ENCODE measurements at regions not wholly inside any gene's neighbourhood (a gene's known extent, or its start where the extent isn't known, plus 50 kb on each side); places are given as distances from the start of the nearest gene placed in this dataset.
"Not testable (repeated sequence)": the region's sequence is repeated elsewhere in the genome, so short reads cannot be mapped to it uniquely, and the experiment has no call there.

DNA sequence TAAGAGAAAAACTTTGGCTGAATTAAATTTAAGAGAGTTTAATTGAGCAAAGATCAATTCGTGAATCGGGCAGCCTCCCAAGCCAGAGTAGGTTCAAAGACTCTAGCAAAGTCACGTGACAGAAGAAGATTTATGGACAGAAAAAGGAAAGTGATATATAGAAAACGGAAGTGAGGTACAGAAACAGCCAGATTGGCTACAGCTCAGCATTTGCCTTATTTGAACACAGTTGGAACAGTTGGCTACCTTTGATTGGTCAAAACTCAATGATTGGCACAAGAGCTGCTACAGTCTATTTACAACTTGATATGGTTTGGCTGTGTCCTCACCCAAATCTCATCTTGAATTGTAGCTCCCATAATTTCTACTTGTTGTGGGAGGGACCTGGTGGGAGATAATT lies 102.6 kb downstream of the PLG start:
- Histone ChIP-seq H3K4me1 (ENCODE audit: control insufficient read depth, insufficient read depth, low read length) (no peaks in the 10 kb centered on the region), H3K9me3 (ENCODE audit: control insufficient read depth, low read length) (no peaks in the 10 kb centered on the region), H3K9ac (ENCODE audit: low read length) (no peak overlapping the region), H3K36me3 (ENCODE audit: control insufficient read depth, insufficient read depth, low read length, severe bottlenecking) (no peaks in the 10 kb centered on the region), H3K27me3 (replicated peaks; ENCODE audit: control insufficient read depth, insufficient read depth, low read length) (no peaks in the 10 kb centered on the region), H3K4me3 (ENCODE audit: low read length) (no peak overlapping the region)
- no peak for DNase-seq (ENCODE audit: low read depth)

DNA sequence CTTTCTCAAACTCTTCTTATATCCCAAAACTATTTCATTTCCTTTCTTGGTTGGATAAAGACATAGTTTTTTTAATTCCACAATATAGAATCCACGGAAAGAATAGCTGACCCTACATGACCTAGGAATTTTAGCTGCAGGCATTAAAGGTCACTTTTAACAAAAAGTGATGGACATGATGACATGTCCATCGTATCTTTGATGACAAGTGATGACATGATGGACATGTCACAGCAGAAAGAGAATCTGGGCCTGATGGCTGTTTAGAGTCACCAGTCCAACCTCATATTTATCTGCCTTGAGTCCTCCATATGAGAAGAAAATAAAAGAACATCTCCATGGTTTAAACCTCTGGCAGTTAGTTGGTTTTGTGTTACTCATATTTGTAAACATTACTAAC lies 106.2 kb downstream of the PLG start:
- H3K4me3 ChIP-seq (ENCODE audit: low read length), result no peak overlapping the region
- no peaks in the 10 kb centered on the region for H3K4me1 ChIP-seq (ENCODE audit: control insufficient read depth, insufficient read depth, low read length)
- DNase-seq (ENCODE audit: low read depth), result no peak
- H3K27me3 ChIP-seq (replicated peaks; ENCODE audit: control insufficient read depth, insufficient read depth, low read length), result no peaks in the 10 kb centered on the region
- H3K36me3 ChIP-seq (ENCODE audit: control insufficient read depth, insufficient read depth, low read length, severe bottlenecking), result no peaks in the 10 kb centered on the region
- no peak overlapping the region for H3K9ac ChIP-seq (ENCODE audit: low read length)
- no peaks in the 10 kb centered on the region for H3K9me3 ChIP-seq (ENCODE audit: control insufficient read depth, low read length)

DNA sequence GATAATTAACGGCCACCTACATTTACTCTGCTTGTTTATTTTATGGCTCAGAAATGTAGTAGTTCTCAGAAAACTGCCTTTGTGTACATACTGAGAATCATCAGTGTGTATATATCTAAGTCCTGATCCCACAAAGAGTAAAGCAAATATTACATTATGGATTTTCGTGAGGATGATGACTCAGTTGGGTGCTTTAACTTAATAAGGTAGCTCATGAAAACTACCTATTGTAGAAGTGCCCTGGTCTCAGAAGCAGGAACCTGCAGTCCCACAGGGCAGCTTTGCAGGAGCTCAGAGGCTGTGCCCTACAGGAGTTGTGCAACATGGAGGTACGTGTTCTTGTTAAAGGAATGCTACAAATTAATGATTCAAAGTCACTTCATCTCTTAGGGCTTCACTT lies 108.2 kb downstream of the PLG start:
- no peaks in the 10 kb centered on the region for H3K27me3 ChIP-seq (replicated peaks; ENCODE audit: control insufficient read depth, insufficient read depth, low read length)
- DNase-seq (ENCODE audit: low read depth), result no peak
- no peak overlapping the region for H3K9ac ChIP-seq (ENCODE audit: low read length)
- H3K4me3 ChIP-seq (ENCODE audit: low read length), result no peak overlapping the region
- H3K4me1 ChIP-seq (ENCODE audit: control insufficient read depth, insufficient read depth, low read length), result no peaks in the 10 kb centered on the region
- no peaks in the 10 kb centered on the region for H3K36me3 ChIP-seq (ENCODE audit: control insufficient read depth, insufficient read depth, low read length, severe bottlenecking)
- H3K9me3 ChIP-seq (ENCODE audit: control insufficient read depth, low read length), result no peaks in the 10 kb centered on the region

DNA sequence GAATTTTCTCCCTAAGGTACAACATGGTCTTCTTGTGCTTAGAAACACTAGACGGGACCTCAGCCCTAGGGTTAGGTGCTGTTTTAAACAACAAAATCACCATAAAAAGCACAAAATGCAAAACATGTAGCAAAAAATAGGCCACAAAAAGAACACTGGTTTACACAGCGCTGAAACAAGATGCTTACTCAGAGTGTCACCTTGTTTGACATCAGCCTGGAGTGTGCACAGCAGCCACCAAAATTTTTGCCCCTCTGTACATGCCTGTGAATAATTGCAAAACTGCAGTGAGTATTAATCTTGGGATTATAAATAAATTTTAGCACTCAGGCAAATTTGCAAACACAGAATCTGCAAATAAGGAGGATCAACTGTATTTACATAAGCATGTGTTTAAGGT lies 110.1 kb downstream of the PLG start:
- no peak for DNase-seq (ENCODE audit: low read depth)
- Histone ChIP-seq H3K36me3 (ENCODE audit: control insufficient read depth, insufficient read depth, low read length, severe bottlenecking) (no peaks in the 10 kb centered on the region), H3K9me3 (ENCODE audit: control insufficient read depth, low read length) (no peaks in the 10 kb centered on the region), H3K27me3 (replicated peaks; ENCODE audit: control insufficient read depth, insufficient read depth, low read length) (no peaks in the 10 kb centered on the region), H3K4me3 (ENCODE audit: low read length) (no peak overlapping the region), H3K9ac (ENCODE audit: low read length) (no peak overlapping the region), H3K4me1 (ENCODE audit: control insufficient read depth, insufficient read depth, low read length) (no peaks in the 10 kb centered on the region)

DNA sequence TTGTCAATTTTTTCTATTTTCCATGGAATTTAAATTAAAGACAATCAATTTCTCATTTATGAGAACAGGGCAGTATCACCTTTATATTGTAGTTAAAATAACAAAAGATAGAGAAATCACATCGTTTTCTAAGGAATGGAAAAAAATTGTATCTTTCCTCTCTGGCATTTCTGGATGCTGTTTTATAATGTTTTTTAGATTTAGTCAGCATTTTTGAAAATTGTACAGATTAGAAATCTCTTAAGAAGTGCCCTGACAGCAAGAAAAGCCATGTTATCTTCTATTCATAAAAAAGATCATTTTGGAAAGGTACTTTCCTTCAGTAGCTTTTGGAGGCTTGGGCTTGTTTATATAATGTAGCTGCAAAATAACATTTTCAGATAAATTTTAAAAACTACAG lies 116.9 kb downstream of the PLG start:
- DNase-seq (ENCODE audit: low read depth), result no peak
- H3K4me1 ChIP-seq (ENCODE audit: control insufficient read depth, insufficient read depth, low read length), result no peaks in the 10 kb centered on the region
- peaks cover 14% of the 10 kb centered on the region for H3K9me3 ChIP-seq (ENCODE audit: control insufficient read depth, low read length)
- H3K27me3 ChIP-seq (replicated peaks; ENCODE audit: control insufficient read depth, insufficient read depth, low read length), result no peaks in the 10 kb centered on the region
- no peak overlapping the region for H3K9ac ChIP-seq (ENCODE audit: low read length)
- no peak overlapping the region for H3K4me3 ChIP-seq (ENCODE audit: low read length)
- no peaks in the 10 kb centered on the region for H3K36me3 ChIP-seq (ENCODE audit: control insufficient read depth, insufficient read depth, low read length, severe bottlenecking)

DNA sequence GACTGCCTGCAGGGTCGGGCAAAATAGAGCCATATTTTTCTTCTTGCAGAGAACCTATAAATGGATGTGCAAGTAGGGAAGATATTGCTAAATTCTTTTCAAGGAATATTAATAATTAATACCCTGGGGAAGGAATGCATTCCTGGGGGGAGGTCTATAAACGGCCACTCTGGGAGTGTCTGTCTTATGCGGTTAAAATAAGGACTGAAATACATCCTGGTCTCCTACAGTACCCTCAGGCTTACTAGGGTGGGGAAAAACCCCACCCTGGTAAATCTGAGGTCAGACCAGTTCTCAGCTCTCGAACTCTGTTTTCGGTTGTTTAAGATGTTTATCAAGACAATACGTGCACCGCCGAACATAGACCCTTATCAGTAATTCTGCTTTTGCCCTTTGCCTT lies 118.6 kb downstream of the PLG start:
- DNase-seq (ENCODE audit: low read depth); H3K4me1 ChIP-seq (ENCODE audit: control insufficient read depth, insufficient read depth, low read length); H3K36me3 ChIP-seq (ENCODE audit: control insufficient read depth, insufficient read depth, low read length, severe bottlenecking); H3K27me3 ChIP-seq (replicated peaks; ENCODE audit: control insufficient read depth, insufficient read depth, low read length); H3K4me3 ChIP-seq (ENCODE audit: low read length); H3K9ac ChIP-seq (ENCODE audit: low read length): not testable (repeated sequence)
- H3K9me3 ChIP-seq (ENCODE audit: control insufficient read depth, low read length), result peaks cover 14% of the 10 kb centered on the region

DNA sequence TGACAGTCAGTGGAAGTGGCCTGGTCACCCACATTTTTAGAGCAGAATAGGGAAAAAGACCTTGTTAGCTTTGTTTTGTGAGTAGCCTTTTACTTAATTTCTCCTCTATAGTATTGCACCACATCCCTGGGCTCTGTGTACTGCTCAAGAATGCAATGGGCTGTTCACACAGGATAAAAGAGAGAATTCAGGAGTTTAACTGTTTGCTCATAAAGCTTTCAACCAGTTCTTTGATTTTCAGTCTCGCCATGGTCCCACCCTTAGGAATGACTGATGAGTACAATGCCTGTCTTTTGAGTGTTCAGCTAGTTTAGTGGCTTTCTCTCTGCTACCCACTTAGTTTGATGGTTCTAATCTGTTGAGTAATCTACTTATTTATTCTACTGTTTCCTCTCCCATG lies 129.7 kb downstream of the PLG start:
- Histone ChIP-seq H3K36me3 (ENCODE audit: control insufficient read depth, insufficient read depth, low read length, severe bottlenecking) (no peaks in the 10 kb centered on the region), H3K9me3 (ENCODE audit: control insufficient read depth, low read length) (no peaks in the 10 kb centered on the region), H3K9ac (ENCODE audit: low read length) (peak overlapping the region; percentile 20), H3K27me3 (replicated peaks; ENCODE audit: control insufficient read depth, insufficient read depth, low read length) (no peaks in the 10 kb centered on the region), H3K4me3 (ENCODE audit: low read length) (no peak overlapping the region), H3K4me1 (ENCODE audit: control insufficient read depth, insufficient read depth, low read length) (no peaks in the 10 kb centered on the region)
- DNase-seq (ENCODE audit: low read depth), result no peak

DNA sequence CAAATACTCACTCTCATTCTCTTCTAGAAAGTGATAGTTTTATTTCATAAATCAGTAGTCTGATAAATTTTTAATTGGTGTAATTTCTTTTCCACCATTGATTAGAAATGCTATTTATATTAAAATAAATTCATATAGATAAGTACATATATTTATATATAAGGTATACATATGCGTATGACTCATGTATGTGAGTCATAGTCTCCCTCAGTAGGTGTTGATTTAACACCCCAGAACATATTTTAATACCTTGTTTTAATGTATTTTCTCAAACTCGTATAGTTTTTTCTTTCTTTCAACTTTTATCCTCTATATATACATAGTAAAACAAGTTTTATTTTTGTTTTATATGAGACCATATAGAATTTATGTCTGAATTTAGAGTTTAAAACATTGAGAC lies 130.4 kb downstream of the PLG start:
- DNase-seq (ENCODE audit: low read depth), result no peak
- Histone ChIP-seq H3K9ac (ENCODE audit: low read length) (no peak overlapping the region), H3K36me3 (ENCODE audit: control insufficient read depth, insufficient read depth, low read length, severe bottlenecking) (no peaks in the 10 kb centered on the region), H3K4me1 (ENCODE audit: control insufficient read depth, insufficient read depth, low read length) (no peaks in the 10 kb centered on the region), H3K4me3 (ENCODE audit: low read length) (no peak overlapping the region), H3K9me3 (ENCODE audit: control insufficient read depth, low read length) (no peaks in the 10 kb centered on the region), H3K27me3 (replicated peaks; ENCODE audit: control insufficient read depth, insufficient read depth, low read length) (no peaks in the 10 kb centered on the region)

DNA sequence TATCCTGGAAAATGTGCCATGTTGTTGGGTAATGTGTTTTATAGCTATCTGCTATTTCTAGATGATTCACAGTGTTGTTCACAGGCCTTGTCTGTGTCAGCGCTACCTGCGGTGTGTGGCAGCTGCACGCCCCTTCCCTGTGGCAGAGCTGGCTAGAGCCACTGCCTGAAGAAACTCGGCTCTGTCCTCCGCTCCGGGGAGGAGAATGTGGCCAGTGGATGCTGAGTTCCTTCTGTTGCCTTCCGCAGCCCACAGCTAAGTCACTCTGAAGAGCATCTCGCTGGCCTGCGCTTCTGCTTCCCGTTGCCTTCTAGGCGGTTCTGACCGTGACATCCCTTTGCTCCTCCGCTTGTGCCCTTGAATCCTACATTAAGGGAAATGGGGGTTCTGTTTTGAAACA lies 135.1 kb downstream of the PLG start:
- H3K27me3 ChIP-seq (replicated peaks; ENCODE audit: control insufficient read depth, insufficient read depth, low read length), result no peaks in the 10 kb centered on the region
- no peak overlapping the region for H3K4me3 ChIP-seq (ENCODE audit: low read length)
- H3K9me3 ChIP-seq (ENCODE audit: control insufficient read depth, low read length), result peaks cover 3% of the 10 kb centered on the region
- no peaks in the 10 kb centered on the region for H3K4me1 ChIP-seq (ENCODE audit: control insufficient read depth, insufficient read depth, low read length)
- no peak for DNase-seq (ENCODE audit: low read depth)
- no peaks in the 10 kb centered on the region for H3K36me3 ChIP-seq (ENCODE audit: control insufficient read depth, insufficient read depth, low read length, severe bottlenecking)
- H3K9ac ChIP-seq (ENCODE audit: low read length), result no peak overlapping the region

DNA sequence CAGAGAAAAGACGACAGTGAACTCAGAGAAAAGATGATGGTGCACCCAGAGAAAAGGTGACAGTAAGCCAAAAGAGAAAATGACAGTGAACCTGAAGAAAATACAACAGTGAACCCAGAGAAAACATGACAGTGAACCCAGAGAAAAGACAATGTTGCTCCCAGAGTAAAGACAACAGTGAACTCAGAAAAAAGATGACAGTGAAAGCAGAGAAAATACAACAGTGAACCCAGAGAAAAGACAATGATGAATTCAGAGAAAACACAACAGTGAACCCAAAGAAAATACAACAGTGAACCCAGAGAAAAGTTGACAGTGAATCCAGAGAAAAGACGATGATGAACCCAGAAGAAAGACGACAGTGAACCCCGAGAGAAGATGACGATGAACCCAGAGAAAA lies 140.5 kb upstream of the MAP3K4 start:
- DNase-seq (ENCODE audit: low read depth), result no peak
- Histone ChIP-seq H3K36me3 (ENCODE audit: control insufficient read depth, insufficient read depth, low read length, severe bottlenecking) (no peaks in the 10 kb centered on the region), H3K9ac (ENCODE audit: low read length) (no peak overlapping the region), H3K9me3 (ENCODE audit: control insufficient read depth, low read length) (peaks cover 2% of the 10 kb centered on the region), H3K27me3 (replicated peaks; ENCODE audit: control insufficient read depth, insufficient read depth, low read length) (no peaks in the 10 kb centered on the region), H3K4me1 (ENCODE audit: control insufficient read depth, insufficient read depth, low read length) (no peaks in the 10 kb centered on the region), H3K4me3 (ENCODE audit: low read length) (no peak overlapping the region)

DNA sequence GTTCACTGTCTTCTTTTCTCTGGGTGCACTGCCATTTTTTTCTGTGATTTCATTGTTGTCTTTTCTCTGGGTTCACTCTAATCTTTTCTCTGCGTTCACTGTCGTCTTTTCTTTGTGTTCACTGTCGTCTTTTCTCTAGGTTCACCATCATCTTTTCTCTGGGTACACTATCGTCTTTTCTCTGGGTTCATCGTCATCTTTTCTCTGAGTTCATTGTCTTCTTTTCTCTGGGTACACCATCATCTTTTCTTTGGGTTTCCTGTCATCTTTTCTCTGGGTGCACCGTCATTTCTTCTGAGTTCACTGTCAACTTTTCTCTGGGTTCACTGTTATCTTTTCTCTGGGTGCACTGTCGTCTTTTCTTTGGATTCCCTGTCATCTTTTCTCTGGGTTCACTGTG lies 137.6 kb upstream of the MAP3K4 start:
- Histone ChIP-seq H3K9ac (ENCODE audit: low read length) (no peak overlapping the region), H3K4me1 (ENCODE audit: control insufficient read depth, insufficient read depth, low read length) (no peaks in the 10 kb centered on the region), H3K27me3 (replicated peaks; ENCODE audit: control insufficient read depth, insufficient read depth, low read length) (no peaks in the 10 kb centered on the region), H3K9me3 (ENCODE audit: control insufficient read depth, low read length) (peaks cover 2% of the 10 kb centered on the region), H3K4me3 (ENCODE audit: low read length) (no peak overlapping the region), H3K36me3 (ENCODE audit: control insufficient read depth, insufficient read depth, low read length, severe bottlenecking) (no peaks in the 10 kb centered on the region)
- DNase-seq (ENCODE audit: low read depth), result no peak

DNA sequence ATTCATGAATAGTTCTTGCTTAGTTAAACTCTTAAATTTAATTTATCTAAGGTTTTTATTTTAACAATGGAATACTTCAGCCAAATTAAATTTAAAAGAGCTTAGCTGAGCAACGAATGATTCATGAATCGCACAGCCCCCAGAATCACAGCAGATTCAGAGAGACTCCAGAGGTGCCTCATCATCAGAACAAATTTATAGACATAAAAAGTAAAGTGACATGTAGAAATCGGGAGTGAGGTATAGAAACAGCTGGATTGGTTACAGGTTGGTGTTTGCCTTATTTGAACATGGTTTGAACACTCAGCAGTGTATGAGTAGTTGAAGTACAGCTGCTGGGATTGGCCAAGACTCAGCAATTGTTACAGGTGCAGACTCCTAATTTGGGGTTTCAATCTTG lies 132.7 kb upstream of the MAP3K4 start:
- no peak overlapping the region for H3K4me3 ChIP-seq (ENCODE audit: low read length)
- no peaks in the 10 kb centered on the region for H3K4me1 ChIP-seq (ENCODE audit: control insufficient read depth, insufficient read depth, low read length)
- no peaks in the 10 kb centered on the region for H3K9me3 ChIP-seq (ENCODE audit: control insufficient read depth, low read length)
- DNase-seq (ENCODE audit: low read depth), result no peak
- no peak overlapping the region for H3K9ac ChIP-seq (ENCODE audit: low read length)
- H3K36me3 ChIP-seq (ENCODE audit: control insufficient read depth, insufficient read depth, low read length, severe bottlenecking), result no peaks in the 10 kb centered on the region
- H3K27me3 ChIP-seq (replicated peaks; ENCODE audit: control insufficient read depth, insufficient read depth, low read length), result no peaks in the 10 kb centered on the region

All from adipocyte (in vitro differentiated cells).